Skin of body (tissue), 2 donors: ENCODE measurements at regions not wholly inside any gene's neighbourhood (a gene's known extent, or its start where the extent isn't known, plus 50 kb on each side); places are given as distances from the start of the nearest gene placed in this dataset. TPM values are rescaled to one million over a fixed set of nuclear protein-coding genes. Genes with fewer than 3 reads are reported as not detected.
"Not testable (repeated sequence)": the region's sequence is repeated elsewhere in the genome, so short reads cannot be mapped to it uniquely, and the experiment has no call there.

Source experiments
- DNase-seq: peaks from one replicate; lab custom pipeline; 2025; lab: John Stamatoyannopoulos, UW
- small RNA-seq: library from RNA; depleted of rRNA; stranded (forward); fragments of <200 nt; gene quantifications from one replicate; pipeline ENCODE3, GENCODE V24; 2014; ENCODE audit warnings: low replicate concordance

GRCh38 chr5:87195104-87195591 lies 72.5 kb upstream of the RASA1 start:
- DNase-seq, result no peak

- DNase-seq, result no peak
Observed at GRCh38 chr5:87195616-87196015, 72.1 kb upstream of the RASA1 start.

DNA sequence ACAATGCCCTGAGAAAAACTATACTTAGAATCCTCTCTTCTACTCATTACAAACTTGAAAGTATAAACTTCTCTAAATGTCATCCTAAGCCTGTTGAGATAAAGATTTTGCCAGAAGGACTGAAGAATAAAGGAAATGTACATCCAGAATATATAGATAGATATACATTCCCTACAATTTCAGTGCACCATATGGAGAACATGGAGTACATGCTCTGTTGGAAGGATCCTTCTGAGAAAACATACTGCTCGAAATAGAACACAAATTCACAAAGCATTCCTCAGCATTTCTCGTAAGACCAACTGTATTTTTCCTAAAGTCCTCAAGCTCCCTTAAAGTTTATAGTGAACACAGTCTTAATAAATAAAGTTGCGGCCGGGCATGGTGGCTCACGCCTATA lies 69.7 kb upstream of the RASA1 start:
- no peak for DNase-seq

GRCh38 chr5:87199246-87199645 lies 68.4 kb upstream of the RASA1 start:
- not testable (repeated sequence) for DNase-seq

DNA sequence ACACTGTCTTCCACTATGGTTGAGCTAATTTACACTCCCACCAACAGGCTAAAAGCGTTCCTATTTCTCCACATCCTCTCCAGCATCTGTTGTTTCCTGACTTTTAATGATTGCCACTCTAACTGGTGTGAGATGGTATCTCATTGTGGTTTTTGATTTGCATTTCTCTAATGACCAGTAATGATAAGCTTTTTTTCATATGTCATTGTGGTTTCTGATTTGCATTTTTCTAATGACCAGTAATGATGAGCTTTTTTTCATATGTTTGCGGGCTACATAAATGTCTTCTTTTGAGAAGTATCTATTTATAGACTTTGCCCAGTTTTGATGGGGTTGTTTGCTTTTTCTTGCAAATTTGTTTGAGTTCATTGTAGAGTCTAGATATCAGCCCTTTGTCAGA lies 68.0 kb upstream of the RASA1 start:
- not testable (repeated sequence) for DNase-seq

DNA sequence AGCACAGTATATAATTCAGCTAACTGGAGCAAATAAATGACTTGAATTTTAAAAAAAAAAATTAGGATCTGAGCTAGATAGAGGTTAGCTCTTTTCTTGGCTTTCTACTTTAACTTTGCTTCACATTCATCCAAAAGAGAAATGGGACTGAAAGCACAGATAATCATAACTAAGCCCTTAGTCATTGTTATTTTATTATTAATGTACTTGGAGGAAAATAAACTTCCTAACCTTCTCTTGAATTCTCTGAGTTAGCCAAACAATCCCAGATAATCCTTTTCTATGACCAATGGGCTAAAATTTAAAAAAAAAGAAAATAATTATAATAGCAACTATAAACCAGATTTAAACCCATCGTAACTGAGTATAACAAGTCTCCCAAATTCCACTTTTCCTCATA lies 57.6 kb upstream of the RASA1 start:
- DNase-seq, result no peak

- DNase-seq, result no peak
Observed at GRCh38 chr5:87210743-87211142, 56.9 kb upstream of the RASA1 start.

DNA sequence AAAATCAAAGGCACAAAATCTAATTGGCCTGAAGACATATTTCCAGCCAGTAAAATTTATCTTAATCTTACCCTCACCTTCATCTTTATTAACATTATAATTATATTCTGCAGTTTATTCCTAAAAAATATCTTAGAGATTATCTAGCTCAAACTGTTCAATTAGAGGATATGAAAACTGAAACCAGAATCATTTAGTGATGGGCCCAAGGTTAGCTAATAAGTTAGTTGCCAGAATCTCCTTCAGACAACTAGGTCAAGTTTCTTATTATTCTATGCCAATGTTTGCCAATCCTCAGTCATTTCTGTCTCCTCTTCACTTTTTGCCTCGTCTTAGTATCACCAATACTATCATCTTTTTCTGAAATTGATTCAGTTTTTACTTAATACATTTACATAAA lies 56.0 kb upstream of the RASA1 start:
- no peak for DNase-seq

DNA sequence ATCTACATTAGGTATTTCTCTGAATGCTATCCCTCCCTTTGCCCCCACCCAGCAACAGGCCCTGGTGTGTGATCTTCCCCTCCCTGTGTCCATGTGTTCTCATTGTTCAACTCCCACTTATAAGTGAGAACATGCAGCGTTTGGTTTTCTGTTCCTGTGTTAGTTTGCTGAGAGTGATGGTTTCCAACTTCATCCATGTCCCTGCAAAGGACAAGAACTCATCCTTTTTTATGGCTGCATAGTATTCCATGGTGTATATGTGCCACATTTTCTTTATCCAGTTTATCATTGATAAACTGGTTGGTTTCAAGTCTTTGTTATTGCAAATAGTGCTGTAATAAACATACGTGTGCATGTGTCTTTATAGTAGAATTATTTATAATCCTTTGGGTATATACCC lies 55.5 kb upstream of the RASA1 start:
- DNase-seq, result not testable (repeated sequence)

GRCh38 chr5:87217480-87217879 lies 50.2 kb upstream of the RASA1 start:
- DNase-seq, result not testable (repeated sequence)

Small RNAs in the stretch of these regions (small RNA-seq; reads per million reads assigned to genes)
- not detected for gene MIR4280
- not detected for gene RN7SKP34
